T-helper 2 cell treated with Interferon-gamma antibody and Interleukin-4, amounts not matched to agents 5 μg/mL and 100 μg/mL, for 36 hours (primary cell): ENCODE measurements at regions not wholly inside any gene's neighbourhood (a gene's known extent, or its start where the extent isn't known, plus 50 kb on each side); places are given as distances from the start of the nearest gene placed in this dataset.

Experiments used
- DNase-seq: peaks from one replicate; pipeline ENCODE4 v3.0.0; 2021; ENCODE audit warnings: low spot score
- H3K27ac Mint-ChIP-seq: one replicate; pipeline ENCODE4 v1.8.0; 2021; ENCODE audit warnings: mild to moderate bottlenecking, mixed read lengths
- H3K27me3 Mint-ChIP-seq: one replicate; pipeline ENCODE4 v1.8.0; 2021; ENCODE audit warnings: low read depth, mixed read lengths
- H3K36me3 Mint-ChIP-seq: one replicate; pipeline ENCODE4 v1.8.0; 2021; ENCODE audit warnings: low read depth, mixed read lengths
- H3K4me1 Mint-ChIP-seq: one replicate; pipeline ENCODE4 v1.8.0; 2021; ENCODE audit warnings: low read depth, mixed read lengths
- H3K4me3 Mint-ChIP-seq: one replicate; pipeline ENCODE4 v1.8.0; 2022; ENCODE audit warnings: mild to moderate bottlenecking, moderate library complexity, mixed read lengths
- H3K9me3 Mint-ChIP-seq: one replicate; pipeline ENCODE4 v1.8.0; 2021; ENCODE audit warnings: mixed read lengths

- no peaks in the 10 kb centered on the region for H3K27me3 Mint-ChIP-seq
- H3K27ac Mint-ChIP-seq, result no peak overlapping the region
- no peak overlapping the region for H3K4me3 Mint-ChIP-seq
- no peak for DNase-seq
- peaks cover 3% of the 10 kb centered on the region for H3K9me3 Mint-ChIP-seq
- H3K36me3 Mint-ChIP-seq, result no peaks in the 10 kb centered on the region
- no peaks in the 10 kb centered on the region for H3K4me1 Mint-ChIP-seq
Measured at GRCh38 chr5:8060235-8060952, 191.4 kb downstream of the MTRR start.

- no peaks in the 10 kb centered on the region for H3K36me3 Mint-ChIP-seq
- DNase-seq, result no peak
- H3K27ac Mint-ChIP-seq, result no peak overlapping the region
- H3K4me3 Mint-ChIP-seq, result no peak overlapping the region
- H3K4me1 Mint-ChIP-seq, result no peaks in the 10 kb centered on the region
- H3K27me3 Mint-ChIP-seq, result no peaks in the 10 kb centered on the region
- peaks cover 3% of the 10 kb centered on the region for H3K9me3 Mint-ChIP-seq
Measured at GRCh38 chr5:8060953-8061429, 192.0 kb downstream of the MTRR start.

- DNase-seq, result no peak
- no peaks in the 10 kb centered on the region for H3K27me3 Mint-ChIP-seq
- no peak overlapping the region for H3K27ac Mint-ChIP-seq
- no peaks in the 10 kb centered on the region for H3K4me1 Mint-ChIP-seq
- H3K9me3 Mint-ChIP-seq, result peaks cover 3% of the 10 kb centered on the region
- H3K36me3 Mint-ChIP-seq, result no peaks in the 10 kb centered on the region
- no peak overlapping the region for H3K4me3 Mint-ChIP-seq
Measured at GRCh38 chr5:8062521-8062920, 193.6 kb downstream of the MTRR start.

- Mint-ChIP-seq H3K27me3 (no peaks in the 10 kb centered on the region), H3K4me1 (no peaks in the 10 kb centered on the region), H3K27ac (no peak overlapping the region), H3K4me3 (no peak overlapping the region), H3K36me3 (no peaks in the 10 kb centered on the region), H3K9me3 (peaks cover 10% of the 10 kb centered on the region)
- no peak for DNase-seq
Measured at GRCh38 chr5:8068078-8068477, 199.1 kb downstream of the MTRR start.

- H3K9me3 Mint-ChIP-seq, result peaks cover 9% of the 10 kb centered on the region
Measured at GRCh38 chr5:8070138-8070537, 201.2 kb downstream of the MTRR start.

GRCh38 chr5:8079056-8079455 is 210.1 kb downstream of the MTRR start:
- H3K36me3 Mint-ChIP-seq, result no peaks in the 10 kb centered on the region
- H3K4me3 Mint-ChIP-seq, result no peak overlapping the region
- H3K9me3 Mint-ChIP-seq, result peaks cover 10% of the 10 kb centered on the region
- no peak for DNase-seq
- H3K27me3 Mint-ChIP-seq, result no peaks in the 10 kb centered on the region
- no peak overlapping the region for H3K27ac Mint-ChIP-seq
- no peaks in the 10 kb centered on the region for H3K4me1 Mint-ChIP-seq

More at GRCh38 chr5:8070138-8070537, 201.2 kb downstream of the MTRR start:
- DNase-seq, result no peak
- Mint-ChIP-seq H3K36me3 (no peaks in the 10 kb centered on the region), H3K27me3 (no peaks in the 10 kb centered on the region), H3K4me3 (no peak overlapping the region), H3K27ac (no peak overlapping the region), H3K4me1 (no peaks in the 10 kb centered on the region)

GRCh38 chr5:8081179-8081578 is 212.2 kb downstream of the MTRR start:
- no peaks in the 10 kb centered on the region for H3K4me1 Mint-ChIP-seq
- H3K4me3 Mint-ChIP-seq, result no peak overlapping the region
- peaks cover 10% of the 10 kb centered on the region for H3K9me3 Mint-ChIP-seq
- H3K36me3 Mint-ChIP-seq, result no peaks in the 10 kb centered on the region
- no peaks in the 10 kb centered on the region for H3K27me3 Mint-ChIP-seq
- no peak for DNase-seq
- no peak overlapping the region for H3K27ac Mint-ChIP-seq

GRCh38 chr5:8093669-8094068 is 224.7 kb downstream of the MTRR start:
- Mint-ChIP-seq H3K27me3 (no peaks in the 10 kb centered on the region), H3K4me3 (no peak overlapping the region), H3K27ac (no peak overlapping the region), H3K4me1 (no peaks in the 10 kb centered on the region), H3K9me3 (peaks cover 23% of the 10 kb centered on the region), H3K36me3 (no peaks in the 10 kb centered on the region)
- DNase-seq, result no peak

- no peaks in the 10 kb centered on the region for H3K27me3 Mint-ChIP-seq
- no peak overlapping the region for H3K4me3 Mint-ChIP-seq
- no peak for DNase-seq
- H3K9me3 Mint-ChIP-seq, result peaks cover 22% of the 10 kb centered on the region
- no peaks in the 10 kb centered on the region for H3K36me3 Mint-ChIP-seq
- no peak overlapping the region for H3K27ac Mint-ChIP-seq
- H3K4me1 Mint-ChIP-seq, result no peaks in the 10 kb centered on the region
Measured at GRCh38 chr5:8094304-8094703, 225.4 kb downstream of the MTRR start.

- no peaks in the 10 kb centered on the region for H3K36me3 Mint-ChIP-seq
Measured at GRCh38 chr5:8097146-8097545, 228.2 kb downstream of the MTRR start.

GRCh38 chr5:8098081-8098480 is 229.1 kb downstream of the MTRR start:
- DNase-seq, result no peak
- H3K27me3 Mint-ChIP-seq, result no peaks in the 10 kb centered on the region
- no peaks in the 10 kb centered on the region for H3K4me1 Mint-ChIP-seq

More at GRCh38 chr5:8097146-8097545, 228.2 kb downstream of the MTRR start:
- H3K4me1 Mint-ChIP-seq, result no peaks in the 10 kb centered on the region
- no peaks in the 10 kb centered on the region for H3K27me3 Mint-ChIP-seq
- H3K27ac Mint-ChIP-seq, result no peak overlapping the region
- H3K4me3 Mint-ChIP-seq, result no peak overlapping the region
- no peak for DNase-seq
- H3K9me3 Mint-ChIP-seq, result peaks cover 4% of the 10 kb centered on the region

GRCh38 chr5:8102714-8103113 is 233.8 kb downstream of the MTRR start:
- no peak overlapping the region for H3K4me3 Mint-ChIP-seq
- no peak for DNase-seq
- no peaks in the 10 kb centered on the region for H3K27me3 Mint-ChIP-seq
- no peaks in the 10 kb centered on the region for H3K36me3 Mint-ChIP-seq
- no peaks in the 10 kb centered on the region for H3K9me3 Mint-ChIP-seq
- H3K4me1 Mint-ChIP-seq, result no peaks in the 10 kb centered on the region
- no peak overlapping the region for H3K27ac Mint-ChIP-seq

More at GRCh38 chr5:8098081-8098480, 229.1 kb downstream of the MTRR start:
- H3K9me3 Mint-ChIP-seq, result peaks cover 4% of the 10 kb centered on the region
- H3K4me3 Mint-ChIP-seq, result no peak overlapping the region
- H3K27ac Mint-ChIP-seq, result no peak overlapping the region
- H3K36me3 Mint-ChIP-seq, result no peaks in the 10 kb centered on the region

GRCh38 chr5:8114597-8115266 is 245.8 kb downstream of the MTRR start:
- DNase-seq, result no peak
- H3K4me1 Mint-ChIP-seq, result no peaks in the 10 kb centered on the region
- H3K27ac Mint-ChIP-seq, result no peak overlapping the region
- H3K4me3 Mint-ChIP-seq, result no peak overlapping the region
- H3K27me3 Mint-ChIP-seq, result no peaks in the 10 kb centered on the region
- H3K9me3 Mint-ChIP-seq, result no peaks in the 10 kb centered on the region
- no peaks in the 10 kb centered on the region for H3K36me3 Mint-ChIP-seq

- DNase-seq, result no peak
- Mint-ChIP-seq H3K4me3 (no peak overlapping the region), H3K36me3 (no peaks in the 10 kb centered on the region), H3K9me3 (no peaks in the 10 kb centered on the region), H3K27me3 (no peaks in the 10 kb centered on the region), H3K27ac (no peak overlapping the region), H3K4me1 (no peaks in the 10 kb centered on the region)
Measured at GRCh38 chr5:8123559-8123958, 254.6 kb downstream of the MTRR start.
